Spleen (tissue), 11 donors: ENCODE measurements at regions not wholly inside any gene's neighbourhood (a gene's known extent, or its start where the extent isn't known, plus 50 kb on each side); places are given as distances from the start of the nearest gene placed in this dataset.

Experiments
- DNase-seq: peaks from one replicate; pipeline ENCODE4 v3.0.0-alpha.2; 2020
- H3K27ac ChIP-seq, 8 donors: fragments of 200-600 bp; sonication (generic) in 7 of 8; 1 replicate in 4 of 8; 2 replicates in 4 of 8; pipeline versions ENCODE4 v1.5.0 to v1.8.0; 2016 to 2021; ENCODE audit warnings: inconsistent platforms in 4 of 8, mild to moderate bottlenecking in 4 of 8, moderate library complexity in 1 of 8
- H3K27me3 ChIP-seq, 7 donors: fragments of 200-600 bp; sonication (generic) in 6 of 7; replicated peaks in 1 of 7; 1 replicate in 4 of 7; 2 replicates in 3 of 7; pipeline versions ENCODE4 v1.5.0 to v1.8.0; 2016 to 2021; ENCODE audit warnings: inconsistent platforms in 3 of 7, mild to moderate bottlenecking in 1 of 7
- H3K36me3 ChIP-seq, 6 donors: fragments of 200-600 bp; sonication (generic) in 5 of 6; 1 replicate in 4 of 6; 2 replicates in 2 of 6; pipeline versions ENCODE4 v1.5.0 to v1.8.0; 2016 to 2021; ENCODE audit warnings: inconsistent platforms in 2 of 6
- H3K4me1 ChIP-seq, 6 donors: fragments of 200-600 bp; sonication (generic) in 5 of 6; 1 replicate in 3 of 6; 2 replicates in 3 of 6; pipeline versions ENCODE4 v1.5.0 to v1.8.0; 2016 to 2021; ENCODE audit warnings: inconsistent platforms in 3 of 6
- H3K4me3 ChIP-seq, 8 donors: fragments of 200-600 bp; sonication (generic) in 7 of 8; 1 replicate in 4 of 8; 2 replicates in 4 of 8; pipeline versions ENCODE4 v1.5.0 to v1.8.0; 2016 to 2021; ENCODE audit warnings: inconsistent platforms in 4 of 8, mild to moderate bottlenecking in 4 of 8, moderate library complexity in 2 of 8
- H3K9me3 ChIP-seq, 8 donors: fragments of 200-600 bp; sonication (generic) in 7 of 8; 1 replicate in 4 of 8; 2 replicates in 4 of 8; pipeline versions ENCODE4 v1.5.0 to v1.8.0; 2016 to 2021; ENCODE audit warnings: inconsistent platforms in 4 of 8
- CTCF ChIP-seq, 11 experiments: fragments of 200-600 bp in 7 of 11; fragments of 450-650 bp in 4 of 11; sonication (generic) in 4 of 11; IDR thresholded peaks in 8 of 11; conservative IDR thresholded peaks in 3 of 11; 1 replicate in 7 of 11; 2 replicates in 4 of 11; pipeline versions ENCODE4 v1.4.0 to v1.8.0; 2016 to 2021; ENCODE audit warnings: antibody characterized with exemption in 11 of 11, inconsistent platforms in 4 of 11, mild to moderate bottlenecking in 1 of 11
- POLR2A ChIP-seq, 3 donors: fragments of 450-650 bp; IDR thresholded peaks; one replicate each; pipeline ENCODE4 v1.5.1; 2017; ENCODE audit warnings: antibody characterized with exemption in 3 of 3, mild to moderate bottlenecking in 1 of 3
- POLR2AphosphoS5 ChIP-seq, 3 donors: sonication (generic); formaldehyde crosslinking; IDR thresholded peaks; one replicate each; pipeline ENCODE4 v1.5.1; 2017; ENCODE audit warnings: antibody characterized with exemption in 3 of 3
- WGBS, 5 donors: extraction: QIAGEN DNeasy Blood & Tissue Kit in 3 of 5; methylation state at CpG; one replicate each; pipeline versions ENCODE4 v1.1.5 to v1.1.7; 2013 to 2018; 5-methylcytosine and 5-hydroxymethylcytosine counted together
- intact Hi-C: fragments of 100-400 bp; cut with DNase I; formaldehyde crosslinking; loops from one replicate; pipeline ENCODE4 v1.15.0; 2023; ENCODE audit warnings: low total_unique reads
- donor health status: healthy with polysubstance abuse.
- donor health status: DM: no; HTN: no; CAD: no; lungs with moderate emphysema.
- donor health status: DM: no; HTN: no; CAD: no.
- donor health status: Bipolar disorder and iron deficiency.
- donor health status: healthy.
- donor health status: DM: no; HTN: no; CAD: no.
- donor health status: DM: yes; HTN: yes; CAD: no.

- no peak for DNase-seq
- no peaks in the 10 kb centered on the region for H3K36me3 ChIP-seq
- H3K27ac ChIP-seq = peak overlapping the region in 2 of 8 donors; percentile 6 to 72
- H3K4me1 ChIP-seq = peaks cover 0 to 14% (median 4%) of the 10 kb centered on the region in 6 donors
- no peaks in the 10 kb centered on the region for H3K9me3 ChIP-seq
- TF ChIP-seq POLR2A (IDR thresholded peaks at IDR 0.05) (no peak), CTCF (IDR thresholded peaks at IDR 0.05 in 8 of 11, conservative IDR thresholded peaks at IDR 0.05 in 3 of 11) (no peak), POLR2AphosphoS5 (IDR thresholded peaks at IDR 0.05) (no peak)
- H3K27me3 ChIP-seq = no peaks in the 10 kb centered on the region
- intact Hi-C loops = no loop called here
- no peak overlapping the region for H3K4me3 ChIP-seq
- WGBS, 5 donors = 92 to 98% (median 95%) methylated on average over 3 of the region's 3 CpGs
These were observed 66.2 kb upstream of the SSBP2 start for GRCh38 chr5:81817086-81817485.

GRCh38 chr5:81815321-81815720 is 64.4 kb upstream of the SSBP2 start:
- 89 to 96% (median 92%) methylated on average over 3 of the region's 3 CpGs for WGBS, 5 donors
- H3K9me3 ChIP-seq = no peaks in the 10 kb centered on the region
- intact Hi-C loops = no loop called here
- H3K4me3 ChIP-seq = no peak overlapping the region
- no peak for DNase-seq
- H3K27ac ChIP-seq = no peak overlapping the region
- H3K27me3 ChIP-seq = no peaks in the 10 kb centered on the region
- peaks cover 0 to 14% (median 4%) of the 10 kb centered on the region in 6 donors for H3K4me1 ChIP-seq
- H3K36me3 ChIP-seq = no peaks in the 10 kb centered on the region
- no peak for TF ChIP-seq POLR2AphosphoS5 (IDR thresholded peaks at IDR 0.05)
- TF ChIP-seq CTCF (IDR thresholded peaks at IDR 0.05 in 8 of 11, conservative IDR thresholded peaks at IDR 0.05 in 3 of 11) = no peak
- TF ChIP-seq POLR2A (IDR thresholded peaks at IDR 0.05) = no peak

GRCh38 chr5:81808106-81808505 is 57.2 kb upstream of the SSBP2 start:
- H3K4me3 ChIP-seq = no peak overlapping the region
- H3K27ac ChIP-seq = no peak overlapping the region
- DNase-seq = no peak
- no peak for TF ChIP-seq CTCF (IDR thresholded peaks at IDR 0.05 in 8 of 11, conservative IDR thresholded peaks at IDR 0.05 in 3 of 11)
- TF ChIP-seq POLR2AphosphoS5 (IDR thresholded peaks at IDR 0.05) = no peak
- TF ChIP-seq POLR2A (IDR thresholded peaks at IDR 0.05) = no peak
- no peaks in the 10 kb centered on the region for H3K27me3 ChIP-seq
- H3K9me3 ChIP-seq = peaks cover 0 to 29% (median 19%) of the 10 kb centered on the region in 8 donors
- no peaks in the 10 kb centered on the region for H3K36me3 ChIP-seq
- intact Hi-C loops = no loop called here
- H3K4me1 ChIP-seq = no peaks in the 10 kb centered on the region

- Histone ChIP-seq H3K27me3 (no peaks in the 10 kb centered on the region), H3K9me3 (peaks cover 0 to 29% (median 19%) of the 10 kb centered on the region in 8 donors), H3K27ac (no peak overlapping the region), H3K4me3 (no peak overlapping the region), H3K36me3 (no peaks in the 10 kb centered on the region), H3K4me1 (no peaks in the 10 kb centered on the region)
- intact Hi-C loops = no loop called here
- no peak for TF ChIP-seq POLR2A (IDR thresholded peaks at IDR 0.05)
- no peak for TF ChIP-seq CTCF (IDR thresholded peaks at IDR 0.05 in 8 of 11, conservative IDR thresholded peaks at IDR 0.05 in 3 of 11)
- no peak for TF ChIP-seq POLR2AphosphoS5 (IDR thresholded peaks at IDR 0.05)
- no peak for DNase-seq
These were observed 54.2 kb upstream of the SSBP2 start for GRCh38 chr5:81805086-81805485.
